ENCODE measurements at regions not wholly inside any gene's neighbourhood (a gene's known extent, or its start where the extent isn't known, plus 50 kb on each side); places are given as distances from the start of the nearest gene placed in this dataset.
"Not testable (repeated sequence)": the region's sequence is repeated elsewhere in the genome, so short reads cannot be mapped to it uniquely, and the experiment has no call there.

GRCh38 chr6:920512-920911 is 227.6 kb upstream of the EXOC2 start:
- no peak for DNase-seq

- no peak for DNase-seq
Measured at GRCh38 chr6:919500-919899, 226.6 kb upstream of the EXOC2 start.

DNA sequence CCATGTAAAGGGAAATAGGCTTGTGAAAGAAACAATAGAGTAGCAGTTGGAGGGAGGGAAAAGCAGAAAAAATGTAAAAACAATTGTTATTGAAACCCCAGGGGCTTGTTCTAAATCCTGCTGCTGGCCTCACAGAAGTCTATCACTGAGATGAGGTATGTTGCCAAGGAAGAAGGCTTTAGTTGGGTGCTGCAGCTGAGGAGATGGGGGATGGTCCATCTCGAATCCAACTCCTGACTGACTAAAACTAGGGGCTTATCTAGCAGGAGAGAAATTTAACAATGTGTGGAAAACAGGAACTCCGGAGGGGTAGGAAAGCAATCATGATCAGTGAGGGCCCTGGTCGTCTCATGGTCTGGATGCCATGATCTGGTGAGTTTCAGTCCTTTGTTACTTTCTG is 225.0 kb upstream of the EXOC2 start:
- no peak for DNase-seq

DNA sequence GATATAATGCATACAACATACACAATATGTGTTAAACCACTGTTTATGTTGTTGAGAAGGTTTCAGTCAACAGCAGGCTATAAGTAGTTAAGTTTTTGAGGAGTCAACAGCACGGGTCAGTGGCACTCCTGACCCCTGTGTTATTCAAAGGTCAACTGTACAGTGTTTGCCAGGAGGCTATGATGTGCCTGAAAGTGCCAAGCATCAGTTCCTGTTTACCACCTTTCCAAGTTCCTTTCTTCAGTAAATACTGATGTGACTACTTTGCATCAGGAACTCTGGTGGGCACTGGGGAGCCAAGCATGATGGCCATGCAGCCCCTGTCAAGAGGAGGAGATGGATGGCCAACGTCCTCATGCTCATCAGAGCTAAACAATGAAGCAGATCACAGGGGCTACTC is 224.4 kb upstream of the EXOC2 start:
- no peak for DNase-seq

DNA sequence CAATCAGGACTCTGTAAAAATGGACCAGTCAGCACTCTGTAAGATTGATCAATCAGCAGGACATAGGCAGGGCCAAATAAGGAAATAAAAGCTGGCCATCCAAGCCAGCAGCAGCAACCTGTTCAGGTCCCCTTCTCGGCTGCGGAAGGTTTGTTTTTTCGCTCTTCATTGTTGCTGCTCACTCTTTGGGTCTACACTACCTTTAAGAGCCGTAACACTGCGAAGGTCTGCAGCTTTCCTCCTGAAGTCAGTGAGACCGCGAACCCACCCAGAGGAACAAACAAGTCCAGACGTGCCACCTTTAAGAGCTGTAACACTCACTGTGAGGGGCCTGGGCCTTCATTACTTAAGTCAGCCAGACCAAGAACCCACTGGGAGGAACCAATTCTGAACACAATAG is 223.2 kb upstream of the EXOC2 start:
- DNase-seq, result no peak

DNA sequence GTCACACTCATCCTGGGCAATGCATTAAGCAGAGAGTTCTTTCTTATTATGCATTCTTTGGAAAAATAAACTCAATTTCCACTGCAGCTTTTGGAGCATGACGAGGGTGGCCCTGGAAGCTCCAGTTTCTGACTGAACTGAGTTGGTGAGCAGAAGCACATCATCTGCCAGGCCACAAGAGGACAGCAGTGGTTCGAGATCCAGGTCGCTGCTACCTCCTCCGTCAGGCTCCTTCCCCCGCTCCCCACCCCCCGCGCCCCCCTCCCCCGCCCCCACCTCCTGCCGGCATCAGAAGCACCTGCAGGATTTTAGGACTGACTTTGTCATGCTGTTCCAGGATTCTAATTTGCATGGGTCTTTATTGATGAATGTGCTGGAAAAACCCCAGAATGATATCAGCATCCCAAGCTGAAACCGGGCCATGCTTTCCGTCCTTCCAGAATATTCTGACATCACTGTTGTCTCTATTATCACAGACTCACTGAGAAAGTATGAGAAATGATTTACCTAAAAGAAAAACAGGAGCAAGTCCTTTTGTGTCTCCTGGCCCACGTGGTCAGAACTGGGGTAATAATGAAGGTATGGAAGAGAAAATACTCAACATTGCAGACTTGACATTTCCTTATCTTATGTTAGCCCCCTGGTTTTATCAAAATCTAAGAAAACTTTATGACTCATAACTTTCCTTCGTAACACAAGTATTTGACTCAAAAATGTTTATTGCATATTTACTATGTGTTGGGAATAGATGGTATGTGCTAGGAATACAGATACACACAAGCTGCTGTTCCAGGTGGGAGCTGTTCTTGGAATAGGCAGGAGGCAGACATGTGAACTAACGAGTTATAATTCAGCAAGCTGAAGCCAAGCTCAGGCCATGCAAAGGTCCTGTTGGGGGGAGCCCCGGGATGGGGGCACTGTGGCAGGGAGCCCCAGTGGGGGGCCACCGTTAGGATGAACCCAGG is 220.2 kb upstream of the EXOC2 start:
- no peak for DNase-seq

DNA sequence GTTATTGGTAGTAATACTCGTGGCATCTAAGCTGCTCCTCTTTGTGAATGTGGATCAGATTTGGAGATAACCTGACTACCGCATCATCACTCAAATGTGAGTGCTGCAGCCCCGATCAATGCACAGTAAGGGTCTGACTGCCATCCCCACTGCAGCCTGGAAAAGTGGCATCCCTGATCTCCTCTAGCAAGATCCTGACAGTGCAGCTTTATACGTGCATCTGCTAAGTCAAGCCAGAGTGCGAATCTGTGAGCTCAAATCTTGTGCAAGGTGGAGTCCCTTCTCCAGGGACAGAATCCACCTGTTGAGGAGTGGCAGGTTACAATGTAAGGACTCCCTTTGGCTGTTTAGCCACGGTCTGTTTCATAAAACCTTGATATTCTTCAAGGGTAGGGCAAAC is 215.0 kb upstream of the EXOC2 start:
- DNase-seq, result no peak

GRCh38 chr6:906920-907319 is 214.0 kb upstream of the EXOC2 start:
- no peak for DNase-seq

GRCh38 chr6:905556-905955 is 212.6 kb upstream of the EXOC2 start:
- DNase-seq, result no peak

DNA sequence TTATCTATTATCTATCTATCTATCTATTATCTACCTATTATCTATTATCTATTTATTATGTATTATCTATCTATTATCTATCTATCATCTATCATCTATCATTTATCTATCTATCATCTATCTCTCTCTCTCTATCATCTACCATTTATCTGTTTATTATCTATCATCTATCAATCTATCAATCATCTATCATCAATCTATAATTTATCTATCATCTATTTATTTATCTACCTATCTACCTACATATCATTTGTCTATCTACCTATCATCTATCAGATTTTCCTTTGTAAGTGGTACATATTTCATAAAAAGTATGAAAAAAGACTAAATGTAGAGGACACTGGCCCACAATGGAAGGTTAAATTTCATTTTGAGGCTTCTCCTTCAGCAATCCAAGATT is 212.1 kb upstream of the EXOC2 start:
- no peak for DNase-seq

GRCh38 chr6:903761-904160 is 210.8 kb upstream of the EXOC2 start:
- DNase-seq, result no peak

DNA sequence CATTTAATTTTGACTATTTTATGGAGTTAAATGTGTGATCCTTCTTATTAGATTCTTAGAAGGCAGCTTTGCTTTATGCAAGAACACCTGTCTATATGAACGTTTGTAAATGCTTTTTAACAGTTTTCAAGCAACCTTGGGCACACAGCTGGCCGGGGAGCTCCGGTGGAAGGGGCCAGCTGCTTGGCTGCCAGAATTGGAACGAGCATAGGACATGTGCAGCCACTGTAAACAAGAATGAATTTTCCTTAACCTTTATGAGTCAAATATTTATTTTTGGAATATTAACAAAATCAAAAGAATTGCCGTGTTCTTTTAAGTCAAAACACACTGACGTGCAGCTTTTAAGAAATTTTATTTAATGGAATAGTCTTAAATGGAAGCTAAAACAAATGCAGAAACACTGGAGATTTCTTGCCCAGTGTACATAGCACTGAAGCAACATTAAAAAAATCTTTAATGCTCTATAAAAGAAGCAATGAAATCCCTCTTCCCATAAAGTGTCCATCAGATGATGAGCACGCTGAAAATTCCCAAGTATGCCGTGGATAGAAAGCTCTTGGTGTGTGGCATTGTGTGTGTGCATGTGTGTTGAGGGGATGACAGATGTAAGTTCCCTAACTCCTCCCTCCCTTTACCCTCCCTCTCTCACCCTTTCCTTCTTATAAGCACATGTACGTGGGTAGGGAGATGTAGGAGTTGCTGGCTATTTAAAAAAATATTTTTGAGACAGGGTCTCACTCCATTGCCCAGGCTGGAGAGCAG is 208.9 kb upstream of the EXOC2 start:
- no peak for DNase-seq

GRCh38 chr6:900716-901605 is 208.0 kb upstream of the EXOC2 start:
- DNase-seq, result no peak

- DNase-seq, result no peak
Measured at GRCh38 chr6:897528-898207, 204.7 kb upstream of the EXOC2 start.

GRCh38 chr6:894274-894673 is 201.3 kb upstream of the EXOC2 start:
- no peak for DNase-seq

GRCh38 chr6:890995-891394 is 198.1 kb upstream of the EXOC2 start:
- DNase-seq, result no peak

DNA sequence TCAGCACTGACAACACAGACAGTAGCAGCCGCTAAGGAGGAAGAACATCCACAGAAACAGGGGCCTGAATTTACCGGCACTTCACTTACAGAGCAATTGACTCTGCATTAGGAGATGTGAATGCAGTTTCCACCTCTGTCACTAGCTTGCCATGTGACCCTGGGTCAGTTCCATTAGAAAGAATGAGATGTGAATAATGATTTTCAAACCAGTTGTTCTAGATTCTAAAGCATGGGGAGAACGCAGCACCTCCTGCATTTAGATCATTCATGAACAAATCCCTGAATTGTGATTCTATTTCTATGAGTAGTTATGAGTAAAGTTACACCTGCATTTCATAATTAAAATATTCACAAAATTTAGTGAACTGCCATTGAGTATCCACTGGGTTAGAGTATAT is 197.3 kb upstream of the EXOC2 start:
- no peak for DNase-seq

- DNase-seq, result no peak
Measured at GRCh38 chr6:887583-888235, 194.8 kb upstream of the EXOC2 start.

DNA sequence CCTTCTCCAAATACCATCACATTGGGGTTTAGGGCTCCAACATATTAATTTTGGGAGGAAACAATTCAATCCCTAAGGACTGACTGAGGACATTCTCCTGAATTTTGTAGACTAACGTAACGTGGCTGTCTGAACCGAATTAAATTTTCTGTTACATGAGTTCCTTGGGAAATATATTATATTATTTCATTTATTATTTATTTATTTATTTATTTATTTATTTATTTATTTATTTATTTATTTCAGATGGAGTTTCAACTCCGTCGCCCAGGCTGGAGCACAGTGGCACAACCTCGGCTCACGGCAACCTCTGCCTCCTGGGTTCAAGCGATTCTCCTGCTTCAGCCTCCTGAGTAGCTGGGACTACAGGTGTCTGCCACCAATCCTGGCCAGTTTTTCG is 193.2 kb upstream of the EXOC2 start:
- not testable (repeated sequence) for DNase-seq

- no peak for DNase-seq
Measured at GRCh38 chr6:885051-885590, 192.2 kb upstream of the EXOC2 start.

DNA sequence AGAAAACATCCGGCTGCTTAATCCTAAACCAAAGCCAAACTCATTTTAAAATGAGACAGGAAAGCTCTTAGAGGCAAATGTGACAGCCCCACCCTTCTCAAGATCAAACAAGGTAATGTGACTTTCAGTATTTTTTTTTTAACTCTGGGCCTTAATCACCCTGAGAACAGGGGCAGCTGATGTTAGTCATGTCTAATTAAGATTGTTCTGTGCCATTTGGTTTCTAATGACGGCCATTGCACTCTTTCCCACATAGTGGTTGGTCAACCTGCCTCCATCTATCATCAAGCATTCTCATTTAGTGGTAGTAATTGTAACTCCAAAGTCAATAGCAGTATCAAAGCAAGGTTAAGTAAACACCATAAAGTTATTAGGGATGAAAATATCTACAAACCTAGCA is 191.6 kb upstream of the EXOC2 start:
- no peak for DNase-seq

Measured in CD4-positive, alpha-beta T cell treated with Interleukin-21 for 1 hour (primary cell).